ENCODE measurements at regions not wholly inside any gene's neighbourhood (a gene's known extent, or its start where the extent isn't known, plus 50 kb on each side); places are given as distances from the start of the nearest gene placed in this dataset.

GRCh38 chr13:68509734-68510621, 1279.8 kb upstream of the PCDH9 start:
- no peak for TF ChIP-seq CTCF (IDR thresholded peaks at IDR 0.05 in 8 of 11, conservative IDR thresholded peaks at IDR 0.05 in 3 of 11)
- TF ChIP-seq POLR2A (IDR thresholded peaks at IDR 0.05), result no peak
- TF ChIP-seq POLR2AphosphoS5 (IDR thresholded peaks at IDR 0.05), result no peak

Measured in spleen (tissue), 7 donors.